PC-9 (cell line): ENCODE measurements at regions not wholly inside any gene's neighbourhood (a gene's known extent, or its start where the extent isn't known, plus 50 kb on each side); places are given as distances from the start of the nearest gene placed in this dataset.
"Not testable (repeated sequence)": the region's sequence is repeated elsewhere in the genome, so short reads cannot be mapped to it uniquely, and the experiment has no call there.

ENCODE experiments used
- CTCF ChIP-seq: fragments of 200-600 bp; sonication (generic); conservative IDR thresholded peaks from 2 replicates; pipeline ENCODE4 v1.6.1; 2017; ENCODE audit warnings: mixed run types, antibody characterized with exemption, mild to moderate bottlenecking, moderate library complexity
- EZH2 ChIP-seq: fragments of 200-600 bp; sonication (generic); IDR thresholded peaks from 2 replicates; pipeline ENCODE4 v1.8.0; 2017; ENCODE audit warnings: antibody characterized with exemption, low read depth

- TF ChIP-seq CTCF, EZH2: not testable (repeated sequence)
These were observed 292.3 kb downstream of the PLS3 start for GRCh38 chrX:115853260-115853659.
